Choroid plexus epithelial cell (primary cell): ENCODE measurements at regions not wholly inside any gene's neighbourhood (a gene's known extent, or its start where the extent isn't known, plus 50 kb on each side); places are given as distances from the start of the nearest gene placed in this dataset.

Source experiments
- DNase-seq: peaks from one replicate; pipeline ENCODE4 v3.0.0-alpha.2; 2010; ENCODE audit warnings: low read depth
- H3K4me3 ChIP-seq: 2 replicates; pipeline ENCODE4 v1.5.1; 2011; ENCODE audit warnings: low read depth, mild to moderate bottlenecking, control low read depth, low read length, moderate library complexity
- TF ChIP-seq, protein P1 (sequence below): conservative IDR thresholded peaks from 2 replicates; pipeline ENCODE4 v1.5.1; 2011; ENCODE audit warnings: low read depth, mild to moderate bottlenecking, control low read depth, inconsistent platforms, low read length, moderate library complexity

DNA sequence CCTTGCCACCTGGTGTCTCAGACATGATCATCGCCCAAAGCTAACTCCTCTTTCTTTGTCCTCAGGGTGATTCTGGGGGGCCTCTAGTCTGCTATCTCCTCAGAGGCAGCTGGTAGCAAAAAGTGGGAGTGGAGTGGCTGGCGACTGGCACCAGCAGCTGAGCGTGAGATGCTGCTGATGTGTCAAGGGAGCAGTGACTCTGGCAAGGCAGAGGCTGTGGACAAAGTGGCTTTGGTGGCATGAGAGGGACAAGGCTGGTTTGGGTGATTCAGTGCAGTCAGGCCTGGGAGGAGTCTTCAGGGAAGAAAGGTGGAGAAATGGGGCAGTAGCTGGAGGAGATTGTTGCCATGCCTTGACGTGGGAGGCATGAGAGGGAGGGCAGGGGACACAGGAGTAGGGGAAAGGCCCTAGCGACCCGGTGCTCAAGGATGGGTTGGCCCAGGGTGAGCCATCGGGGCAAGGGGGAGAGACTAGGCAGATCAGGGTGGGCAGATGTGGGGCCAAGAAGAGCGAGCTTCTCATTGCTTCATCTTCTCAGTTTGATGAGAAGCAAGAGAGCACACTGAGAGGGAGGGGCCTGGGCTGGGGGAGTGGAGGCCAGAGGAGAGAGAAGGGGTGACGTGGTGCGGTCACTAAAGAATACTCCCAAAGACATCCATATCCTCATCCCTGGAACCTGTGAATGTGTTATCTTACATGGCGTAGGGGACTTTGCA, 64.2 kb upstream of the SPTLC1 start:
- H3K4me3 ChIP-seq, result no peak overlapping the region
- TF ChIP-seq, protein P1, sequence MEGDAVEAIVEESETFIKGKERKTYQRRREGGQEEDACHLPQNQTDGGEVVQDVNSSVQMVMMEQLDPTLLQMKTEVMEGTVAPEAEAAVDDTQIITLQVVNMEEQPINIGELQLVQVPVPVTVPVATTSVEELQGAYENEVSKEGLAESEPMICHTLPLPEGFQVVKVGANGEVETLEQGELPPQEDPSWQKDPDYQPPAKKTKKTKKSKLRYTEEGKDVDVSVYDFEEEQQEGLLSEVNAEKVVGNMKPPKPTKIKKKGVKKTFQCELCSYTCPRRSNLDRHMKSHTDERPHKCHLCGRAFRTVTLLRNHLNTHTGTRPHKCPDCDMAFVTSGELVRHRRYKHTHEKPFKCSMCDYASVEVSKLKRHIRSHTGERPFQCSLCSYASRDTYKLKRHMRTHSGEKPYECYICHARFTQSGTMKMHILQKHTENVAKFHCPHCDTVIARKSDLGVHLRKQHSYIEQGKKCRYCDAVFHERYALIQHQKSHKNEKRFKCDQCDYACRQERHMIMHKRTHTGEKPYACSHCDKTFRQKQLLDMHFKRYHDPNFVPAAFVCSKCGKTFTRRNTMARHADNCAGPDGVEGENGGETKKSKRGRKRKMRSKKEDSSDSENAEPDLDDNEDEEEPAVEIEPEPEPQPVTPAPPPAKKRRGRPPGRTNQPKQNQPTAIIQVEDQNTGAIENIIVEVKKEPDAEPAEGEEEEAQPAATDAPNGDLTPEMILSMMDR, result no peak
- no peak for DNase-seq

DNA sequence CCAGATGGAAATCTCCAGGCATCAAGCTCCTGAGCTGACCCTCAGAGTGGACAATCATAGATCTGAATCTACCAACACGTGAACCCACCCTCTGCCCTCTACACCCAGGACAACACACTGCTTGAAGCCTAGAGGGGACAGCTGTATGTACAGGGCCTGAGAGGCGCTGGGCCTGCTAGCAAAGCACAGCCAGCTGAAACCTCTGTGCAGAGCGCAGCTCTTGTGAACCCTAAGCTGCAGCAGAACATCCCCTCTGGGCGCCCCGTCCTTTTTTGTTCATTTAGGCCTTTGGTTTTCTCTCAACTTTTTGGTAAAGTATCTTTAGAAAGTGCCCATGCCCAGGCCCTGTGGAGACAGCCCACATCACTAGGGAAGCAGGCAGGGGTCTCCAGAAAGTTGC, 62.4 kb upstream of the SPTLC1 start:
- no peak for DNase-seq
- no peak overlapping the region for H3K4me3 ChIP-seq
- TF ChIP-seq, protein P1, result no peak

GRCh38 chr9:92176800-92177185, 61.6 kb upstream of the SPTLC1 start:
- H3K4me3 ChIP-seq, result no peak overlapping the region
- TF ChIP-seq, protein P1, result no peak
- no peak for DNase-seq

DNA sequence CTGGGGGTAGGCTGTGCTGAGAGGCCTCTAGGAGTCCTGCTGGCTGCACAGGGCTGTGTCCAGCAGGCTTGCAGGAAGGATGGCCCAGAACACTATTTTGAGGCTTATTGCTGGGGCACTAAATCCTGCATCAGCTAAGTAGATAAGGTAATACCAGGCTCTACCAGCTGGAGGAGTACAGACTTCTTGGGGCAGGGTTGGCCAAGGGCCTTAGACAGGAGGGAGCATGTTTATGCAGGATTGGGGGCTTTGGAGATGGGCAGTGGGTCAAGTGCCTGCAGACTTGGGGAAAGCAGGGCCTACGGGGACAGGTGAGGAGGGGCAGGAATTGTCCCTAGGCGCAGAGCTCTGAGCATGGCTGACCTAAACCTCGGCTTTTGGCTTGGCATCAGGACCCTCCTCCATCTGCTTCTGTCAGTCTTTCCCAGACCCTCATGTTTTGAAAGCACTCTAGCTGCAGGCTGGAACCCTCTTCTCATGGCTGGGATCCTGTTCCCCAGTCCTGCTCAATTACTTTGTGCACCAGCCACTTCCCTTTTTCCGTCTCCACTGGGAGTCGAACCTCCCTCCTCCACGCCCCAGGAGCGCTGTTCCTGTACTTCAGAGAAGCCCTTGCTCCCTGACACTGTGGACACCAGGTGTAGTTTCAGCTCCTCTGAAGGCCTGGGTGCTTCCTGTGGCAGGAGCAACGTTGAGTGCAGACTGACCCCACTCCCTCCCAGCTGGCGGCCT, 61.0 kb upstream of the SPTLC1 start:
- H3K4me3 ChIP-seq, result no peak overlapping the region
- DNase-seq, result peak; percentile 47
- TF ChIP-seq, protein P1, result peak; percentile 59

DNA sequence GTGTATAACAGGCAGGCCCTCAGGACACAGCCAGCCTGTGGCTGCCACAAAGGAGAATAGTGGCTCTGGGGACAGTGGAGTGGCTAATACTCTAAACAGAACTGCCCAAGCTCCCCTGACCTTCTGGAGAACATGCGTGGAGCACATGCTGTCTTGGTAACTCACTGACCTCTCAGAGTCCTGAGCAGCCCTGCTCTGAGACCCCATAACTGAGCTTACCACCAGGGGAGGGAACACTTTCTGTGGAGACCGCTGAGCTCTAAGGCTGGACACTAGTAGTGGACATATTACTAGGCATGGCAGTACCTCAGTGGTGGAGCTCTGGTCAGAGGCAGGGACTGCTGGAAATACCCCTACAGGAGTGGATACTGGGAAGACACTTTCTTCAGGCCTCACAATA, 60.2 kb upstream of the SPTLC1 start:
- no peak for DNase-seq
- no peak overlapping the region for H3K4me3 ChIP-seq
- TF ChIP-seq, protein P1, result no peak

- H3K4me3 ChIP-seq, result no peak overlapping the region
- DNase-seq, result no peak
- TF ChIP-seq, protein P1, result no peak
Observed at GRCh38 chr9:92173318-92173717, 58.1 kb upstream of the SPTLC1 start.
